Stomach (tissue), 8 donors: ENCODE measurements at regions not wholly inside any gene's neighbourhood (a gene's known extent, or its start where the extent isn't known, plus 50 kb on each side); places are given as distances from the start of the nearest gene placed in this dataset.

Experiments used
- DNase-seq, 2 donors: peaks; one replicate each; pipeline versions ENCODE4 v3.0.0 to v3.0.0-alpha.2; 2013 to 2019
- H3K27ac ChIP-seq, 5 donors: fragments of 200-600 bp in 4 of 5; sonication (generic) in 4 of 5; one replicate each; pipeline ENCODE4 v1.5.1; 2013 to 2019; ENCODE audit warnings: mild to moderate bottlenecking in 1 of 5, moderate library complexity in 1 of 5
- H3K27me3 ChIP-seq, 3 donors: fragments of 200-600 bp; sonication (generic); one replicate each; pipeline ENCODE4 v1.5.1; 2017 to 2019; ENCODE audit warnings: mixed run types in 1 of 3
- H3K36me3 ChIP-seq, 4 donors: fragments of 200-600 bp; sonication (generic); 1 replicate in 3 of 4; 2 replicates in 1 of 4; pipeline ENCODE4 v1.5.1; 2016 to 2019
- H3K4me1 ChIP-seq, 4 donors: fragments of 200-600 bp; sonication (generic); one replicate each; pipeline ENCODE4 v1.5.1; 2016 to 2019
- H3K4me3 ChIP-seq, 4 donors: fragments of 200-600 bp; sonication (generic) in 3 of 4; one replicate each; pipeline ENCODE4 v1.5.1; 2016 to 2019; ENCODE audit warnings: mild to moderate bottlenecking in 1 of 4
- H3K9me3 ChIP-seq, 4 donors: fragments of 200-600 bp; sonication (generic); one replicate each; pipeline ENCODE4 v1.5.1; 2016 to 2019
- CTCF ChIP-seq, 7 experiments: fragments of 450-650 bp in 4 of 7; fragments of 200-600 bp in 3 of 7; sonication (generic) in 3 of 7; IDR thresholded peaks; one replicate each; pipeline ENCODE4 v1.5.1; 2016 to 2019; ENCODE audit warnings: antibody characterized with exemption in 7 of 7, control low read depth in 2 of 7, mild to moderate bottlenecking in 1 of 7
- EP300 ChIP-seq: sonication (generic); formaldehyde crosslinking; IDR thresholded peaks from one replicate; pipeline ENCODE4 v1.6.1; 2017; ENCODE audit warnings: antibody characterized with exemption
- POLR2A ChIP-seq, 4 donors: fragments of 450-650 bp; IDR thresholded peaks; one replicate each; pipeline ENCODE4 v1.6.1; 2016; ENCODE audit warnings: antibody characterized with exemption in 4 of 4, control low read depth in 2 of 4, mild to moderate bottlenecking in 1 of 4, moderate library complexity in 1 of 4
- POLR2AphosphoS5 ChIP-seq, 3 donors: sonication (generic); formaldehyde crosslinking; IDR thresholded peaks; one replicate each; pipeline ENCODE4 v1.6.1; 2016; ENCODE audit warnings: antibody characterized with exemption in 3 of 3
- WGBS, 5 donors: extraction: QIAGEN DNeasy Blood & Tissue Kit in 3 of 5; methylation state at CpG; one replicate each; pipeline versions ENCODE4 v1.1.5 to v1.1.7; 2013 to 2018; 5-methylcytosine and 5-hydroxymethylcytosine counted together
- intact Hi-C: fragments of 100-400 bp; cut with DNase I; formaldehyde crosslinking; loops from one replicate; pipeline ENCODE4 v1.15.1; 2023; ENCODE audit warnings: low total_unique reads
- donor health status: healthy with polysubstance abuse.
- donor health status: Bipolar disorder and iron deficiency.
- donor health status: healthy.

DNA sequence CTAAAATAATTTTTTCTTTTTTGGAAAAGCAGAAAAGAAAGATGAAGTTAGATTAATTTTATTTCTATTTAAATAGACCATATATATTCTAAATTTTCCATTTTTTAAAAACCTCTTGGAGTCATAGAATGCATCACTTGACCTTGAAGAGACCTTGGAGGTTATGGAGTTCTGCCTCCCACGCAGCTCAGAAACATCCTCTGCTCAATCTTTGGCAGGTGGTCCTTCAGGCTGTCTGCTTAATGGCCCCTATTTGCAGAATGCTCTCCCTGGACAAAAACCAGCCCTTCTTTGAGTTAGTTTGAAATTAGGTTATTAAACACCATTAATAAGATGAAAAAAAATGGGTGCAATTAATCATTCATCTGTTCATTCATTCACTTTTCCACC lies 194.1 kb upstream of the TLL1 start:
- intact Hi-C loops = no loop called here
- H3K4me3 ChIP-seq = no peak overlapping the region
- WGBS, 5 donors = 58 to 90% (median 83%) methylated on average over 1 of the region's 1 CpG
- no peak overlapping the region for H3K27ac ChIP-seq
- TF ChIP-seq EP300 (no peak), POLR2A (IDR thresholded peaks at IDR 0.05) (no peak), POLR2AphosphoS5 (IDR thresholded peaks at IDR 0.05) (no peak), CTCF (IDR thresholded peaks at IDR 0.05) (no peak)
- no peaks in the 10 kb centered on the region for H3K36me3 ChIP-seq
- DNase-seq = peak in 1 of 2 donors; percentile 19
- H3K27me3 ChIP-seq = no peaks in the 10 kb centered on the region
- no peaks in the 10 kb centered on the region for H3K4me1 ChIP-seq
- no peaks in the 10 kb centered on the region for H3K9me3 ChIP-seq

- intact Hi-C loops = no loop called here
- TF ChIP-seq CTCF (IDR thresholded peaks at IDR 0.05) (no peak), EP300 (no peak), POLR2A (IDR thresholded peaks at IDR 0.05) (no peak)
Observed at GRCh38 chr4:165680821-165681220, 192.2 kb upstream of the TLL1 start.

GRCh38 chr4:165682611-165683010 lies 190.4 kb upstream of the TLL1 start:
- no peak for TF ChIP-seq POLR2A (IDR thresholded peaks at IDR 0.05)
- no peak for TF ChIP-seq EP300
- TF ChIP-seq CTCF (IDR thresholded peaks at IDR 0.05) = no peak
- no peak for TF ChIP-seq POLR2AphosphoS5 (IDR thresholded peaks at IDR 0.05)
- DNase-seq = no peak
- Histone ChIP-seq H3K9me3 (no peaks in the 10 kb centered on the region), H3K4me3 (no peak overlapping the region), H3K27me3 (no peaks in the 10 kb centered on the region), H3K4me1 (no peaks in the 10 kb centered on the region), H3K27ac (no peak overlapping the region), H3K36me3 (no peaks in the 10 kb centered on the region)
- 0 to 43% (median 29%) methylated on average over 1 of the region's 1 CpG for WGBS, 5 donors
- intact Hi-C loops = no loop called here

More at GRCh38 chr4:165680821-165681220, 192.2 kb upstream of the TLL1 start:
- Histone ChIP-seq H3K27me3 (no peaks in the 10 kb centered on the region), H3K4me3 (no peak overlapping the region), H3K36me3 (no peaks in the 10 kb centered on the region), H3K27ac (no peak overlapping the region), H3K9me3 (no peaks in the 10 kb centered on the region), H3K4me1 (no peaks in the 10 kb centered on the region)
- DNase-seq = no peak
- 91 to 93% (median 93%) methylated on average over 5 of the region's 5 CpGs for WGBS, 5 donors

- Histone ChIP-seq H3K36me3 (no peaks in the 10 kb centered on the region), H3K4me3 (no peak overlapping the region), H3K9me3 (no peaks in the 10 kb centered on the region), H3K27me3 (no peaks in the 10 kb centered on the region), H3K4me1 (no peaks in the 10 kb centered on the region), H3K27ac (no peak overlapping the region)
- intact Hi-C loops = no loop called here
- TF ChIP-seq CTCF (IDR thresholded peaks at IDR 0.05) (no peak), POLR2A (IDR thresholded peaks at IDR 0.05) (no peak), EP300 (no peak), POLR2AphosphoS5 (IDR thresholded peaks at IDR 0.05) (no peak)
- no peak for DNase-seq
- 66 to 87% (median 79%) methylated on average over 7 of the region's 7 CpGs for WGBS, 5 donors
Observed at GRCh38 chr4:165684177-165684805, 188.7 kb upstream of the TLL1 start.
